Panc1 (cell line): ENCODE measurements at regions not wholly inside any gene's neighbourhood (a gene's known extent, or its start where the extent isn't known, plus 50 kb on each side); places are given as distances from the start of the nearest gene placed in this dataset.

Experiments used
- ATAC-seq: fragments of 200-7000 bp; cut with Tn5 transposase; 2 replicates; pipeline ENCODE4 v1.9.1; 2020; ENCODE audit warnings: mild to moderate bottlenecking, moderate library complexity
- BruUV-seq: library from RNA; stranded (reverse); fragments of 400-500 nt; replicated peaks from 2 replicates; lab custom pipeline; 2021; lab: Mats Ljungman, UMichigan
- CTCF ChIA-PET: fragments of 300-600 bp; sonication (Branson Sonifier 250); formaldehyde crosslinking; loops from one replicate; lab custom pipeline; 2022; ENCODE audit warnings: antibody characterized with exemption; lab: Charles Lee
- POLR2A ChIA-PET: fragments of 300-600 bp; sonication (Branson Sonifier 250); formaldehyde crosslinking; loops from one replicate; lab custom pipeline; 2022; ENCODE audit warnings: antibody characterized with exemption; lab: Charles Lee
- DNase-seq: peaks from one replicate; pipeline ENCODE4 v3.0.0-alpha.2; 2010; ENCODE audit warnings: low read depth, low spot score
- H3K27ac ChIP-seq: 2 replicates; pipeline ENCODE4 v1.5.1; 2011; ENCODE audit warnings: mild to moderate bottlenecking, low read length, inconsistent platforms
- H3K27me3 ChIP-seq: fragments of 200-500 bp; sonication (Bioruptor generic); 2 replicates; pipeline ENCODE4 v1.6.0; 2014; ENCODE audit warnings: low read length, inconsistent platforms; ENCODE audit not compliant: control insufficient read depth, insufficient read depth
- H3K36me3 ChIP-seq: fragments of 200-500 bp; sonication (Bioruptor generic); 2 replicates; pipeline ENCODE4 v1.5.1; 2014; ENCODE audit warnings: inconsistent platforms, mild to moderate bottlenecking, low read length, moderate library complexity; ENCODE audit not compliant: control insufficient read depth, insufficient read depth
- H3K4me1 ChIP-seq: 2 replicates; pipeline ENCODE4 v1.5.1; 2011; ENCODE audit warnings: inconsistent platforms, mild to moderate bottlenecking, low read length, moderate library complexity; ENCODE audit not compliant: control insufficient read depth, insufficient read depth
- H3K4me3 ChIP-seq, 2 experiments: 2 replicates each; pipeline ENCODE4 v1.5.1; 2011 to 2012; ENCODE audit warnings: low read depth in 2 of 2, low read length in 2 of 2, mild to moderate bottlenecking in 2 of 2, inconsistent platforms in 1 of 2, moderate library complexity in 1 of 2
- H3K9me3 ChIP-seq: fragments of 200-500 bp; sonication (Bioruptor generic); 2 replicates; pipeline ENCODE4 v1.5.1; 2014; ENCODE audit warnings: low read depth, mild to moderate bottlenecking, inconsistent platforms, low read length, moderate library complexity; ENCODE audit not compliant: control insufficient read depth, insufficient read depth
- POLR2AphosphoS5 ChIP-seq: IDR thresholded peaks from 2 replicates; pipeline ENCODE4 v1.6.1; 2012; ENCODE audit warnings: mild to moderate bottlenecking, low read depth, low read length, moderate library complexity
- SIN3A ChIP-seq: IDR thresholded peaks from 2 replicates; pipeline ENCODE4 v1.6.1; 2012; ENCODE audit warnings: low read depth, mild to moderate bottlenecking, low read length, moderate library complexity, borderline replicate concordance; ENCODE audit not compliant: insufficient read depth
- TCF7L2 ChIP-seq: IDR thresholded peaks from 2 replicates; pipeline ENCODE4 v1.6.1; 2011; ENCODE audit warnings: mild to moderate bottlenecking, low read depth, low read length, inconsistent platforms
- in situ Hi-C: cut with HindIII; loops from 2 replicates; pipeline ENCODE4 v1.10.0; 2016; ENCODE audit warnings: low sequenced_read_pairs, low pct_unique_long_range_greater_than_20kb
- intact Hi-C: fragments of 100-400 bp; cut with micrococcal nuclease; formaldehyde crosslinking; loops from one replicate; pipeline ENCODE4 v1.10.0; 2022; ENCODE audit not compliant: unreplicated experiment
- TF ChIP-seq, protein P1 (sequence below): fragments of 450-650 bp; IDR thresholded peaks from 2 replicates; pipeline ENCODE4 v1.5.1; 2017; ENCODE audit warnings: mild to moderate bottlenecking
- TF ChIP-seq, protein P2 (sequence below), 2 experiments: IDR thresholded peaks; 2 replicates each; pipeline ENCODE4 v1.6.1; 2011 to 2012; ENCODE audit warnings: low read depth in 2 of 2, control low read depth in 1 of 2, low read length in 1 of 2, mild to moderate bottlenecking in 1 of 2, moderate library complexity in 1 of 2; ENCODE audit not compliant: insufficient read depth in 1 of 2

DNA sequence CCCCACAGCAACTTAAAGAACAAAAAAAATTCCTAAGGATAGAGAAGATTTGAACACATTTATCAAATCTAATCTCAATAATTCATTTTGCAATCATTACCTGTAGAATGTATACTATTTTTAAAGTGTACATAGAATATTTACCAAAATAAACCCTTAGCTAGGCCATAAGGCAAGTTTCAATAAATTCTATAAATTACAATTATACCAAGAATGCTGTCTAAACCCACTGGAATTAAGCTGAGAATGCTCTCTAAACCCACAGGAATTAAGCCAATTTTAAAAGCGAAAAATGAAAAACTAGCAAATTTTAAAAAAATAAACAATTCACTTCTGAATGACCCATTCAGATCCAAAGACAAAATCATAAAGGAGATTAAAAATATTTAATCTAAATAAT is 540.4 kb upstream of the NBEA start:
- in situ Hi-C loops: no loop called here
- DNase-seq (no peak), ATAC-seq (no peak)
- H3K36me3 ChIP-seq: no peaks in the 10 kb centered on the region
- TF ChIP-seq TCF7L2 (no peak), POLR2AphosphoS5 (no peak), SIN3A (no peak)
- TF ChIP-seq, protein P1, sequence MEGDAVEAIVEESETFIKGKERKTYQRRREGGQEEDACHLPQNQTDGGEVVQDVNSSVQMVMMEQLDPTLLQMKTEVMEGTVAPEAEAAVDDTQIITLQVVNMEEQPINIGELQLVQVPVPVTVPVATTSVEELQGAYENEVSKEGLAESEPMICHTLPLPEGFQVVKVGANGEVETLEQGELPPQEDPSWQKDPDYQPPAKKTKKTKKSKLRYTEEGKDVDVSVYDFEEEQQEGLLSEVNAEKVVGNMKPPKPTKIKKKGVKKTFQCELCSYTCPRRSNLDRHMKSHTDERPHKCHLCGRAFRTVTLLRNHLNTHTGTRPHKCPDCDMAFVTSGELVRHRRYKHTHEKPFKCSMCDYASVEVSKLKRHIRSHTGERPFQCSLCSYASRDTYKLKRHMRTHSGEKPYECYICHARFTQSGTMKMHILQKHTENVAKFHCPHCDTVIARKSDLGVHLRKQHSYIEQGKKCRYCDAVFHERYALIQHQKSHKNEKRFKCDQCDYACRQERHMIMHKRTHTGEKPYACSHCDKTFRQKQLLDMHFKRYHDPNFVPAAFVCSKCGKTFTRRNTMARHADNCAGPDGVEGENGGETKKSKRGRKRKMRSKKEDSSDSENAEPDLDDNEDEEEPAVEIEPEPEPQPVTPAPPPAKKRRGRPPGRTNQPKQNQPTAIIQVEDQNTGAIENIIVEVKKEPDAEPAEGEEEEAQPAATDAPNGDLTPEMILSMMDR: no peak
- TF ChIP-seq, protein P2, sequence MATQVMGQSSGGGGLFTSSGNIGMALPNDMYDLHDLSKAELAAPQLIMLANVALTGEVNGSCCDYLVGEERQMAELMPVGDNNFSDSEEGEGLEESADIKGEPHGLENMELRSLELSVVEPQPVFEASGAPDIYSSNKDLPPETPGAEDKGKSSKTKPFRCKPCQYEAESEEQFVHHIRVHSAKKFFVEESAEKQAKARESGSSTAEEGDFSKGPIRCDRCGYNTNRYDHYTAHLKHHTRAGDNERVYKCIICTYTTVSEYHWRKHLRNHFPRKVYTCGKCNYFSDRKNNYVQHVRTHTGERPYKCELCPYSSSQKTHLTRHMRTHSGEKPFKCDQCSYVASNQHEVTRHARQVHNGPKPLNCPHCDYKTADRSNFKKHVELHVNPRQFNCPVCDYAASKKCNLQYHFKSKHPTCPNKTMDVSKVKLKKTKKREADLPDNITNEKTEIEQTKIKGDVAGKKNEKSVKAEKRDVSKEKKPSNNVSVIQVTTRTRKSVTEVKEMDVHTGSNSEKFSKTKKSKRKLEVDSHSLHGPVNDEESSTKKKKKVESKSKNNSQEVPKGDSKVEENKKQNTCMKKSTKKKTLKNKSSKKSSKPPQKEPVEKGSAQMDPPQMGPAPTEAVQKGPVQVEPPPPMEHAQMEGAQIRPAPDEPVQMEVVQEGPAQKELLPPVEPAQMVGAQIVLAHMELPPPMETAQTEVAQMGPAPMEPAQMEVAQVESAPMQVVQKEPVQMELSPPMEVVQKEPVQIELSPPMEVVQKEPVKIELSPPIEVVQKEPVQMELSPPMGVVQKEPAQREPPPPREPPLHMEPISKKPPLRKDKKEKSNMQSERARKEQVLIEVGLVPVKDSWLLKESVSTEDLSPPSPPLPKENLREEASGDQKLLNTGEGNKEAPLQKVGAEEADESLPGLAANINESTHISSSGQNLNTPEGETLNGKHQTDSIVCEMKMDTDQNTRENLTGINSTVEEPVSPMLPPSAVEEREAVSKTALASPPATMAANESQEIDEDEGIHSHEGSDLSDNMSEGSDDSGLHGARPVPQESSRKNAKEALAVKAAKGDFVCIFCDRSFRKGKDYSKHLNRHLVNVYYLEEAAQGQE (IDR thresholded peaks at IDR 0.05; ENCODE audit: insufficient read depth in 1 of 2, low read depth in 2 of 2, low read length in 1 of 2): no peak
- no peaks in the 10 kb centered on the region for H3K4me1 ChIP-seq
- no peak overlapping the region for H3K27ac ChIP-seq
- ChIA-PET CTCF (no interaction called here), POLR2A (no interaction called here)
- H3K4me3 ChIP-seq: no peak overlapping the region
- H3K9me3 ChIP-seq: no peaks in the 10 kb centered on the region
- intact Hi-C loops: no loop called here
- no TSS peak for BruUV-seq
- no peaks in the 10 kb centered on the region for H3K27me3 ChIP-seq

GRCh38 chr13:34405410-34406181 is 536.5 kb upstream of the NBEA start:
- CTCF ChIA-PET: no interaction called here

More at GRCh38 chr13:34405410-34406181, 536.5 kb upstream of the NBEA start:
- H3K36me3 ChIP-seq: no peaks in the 10 kb centered on the region
- ATAC-seq: no peak
- in situ Hi-C loops: no loop called here
- no peak overlapping the region for H3K4me3 ChIP-seq
- H3K9me3 ChIP-seq: no peaks in the 10 kb centered on the region
- intact Hi-C loops: no loop called here
- no peaks in the 10 kb centered on the region for H3K4me1 ChIP-seq
- POLR2A ChIA-PET: no interaction called here
- no peak for DNase-seq
- H3K27me3 ChIP-seq: no peaks in the 10 kb centered on the region
- H3K27ac ChIP-seq: no peak overlapping the region
- BruUV-seq: no TSS peak
- TF ChIP-seq SIN3A (no peak), TCF7L2 (no peak), POLR2AphosphoS5 (no peak)
- TF ChIP-seq, protein P1: no peak
- TF ChIP-seq, protein P2 (IDR thresholded peaks at IDR 0.05; ENCODE audit: insufficient read depth in 1 of 2, low read depth in 2 of 2, low read length in 1 of 2): no peak
